IMR-90 (cell line): ENCODE measurements at regions not wholly inside any gene's neighbourhood (a gene's known extent, or its start where the extent isn't known, plus 50 kb on each side); places are given as distances from the start of the nearest gene placed in this dataset.

Experiments
- CHD1 ChIP-seq: IDR thresholded peaks from 2 replicates; pipeline ENCODE4 v1.6.1; 2012; ENCODE audit warnings: low read depth, low read length, improper control_type of control experiment
- CTCF ChIP-seq: conservative IDR thresholded peaks from 2 replicates; pipeline ENCODE4 v1.5.1; 2012; ENCODE audit warnings: mild to moderate bottlenecking, low read depth, low read length, improper control_type of control experiment
- MXI1 ChIP-seq: IDR thresholded peaks from 2 replicates; pipeline ENCODE4 v1.6.1; 2012; ENCODE audit warnings: low read depth, mild to moderate bottlenecking, low read length, moderate library complexity, borderline replicate concordance
- POLR2A ChIP-seq: IDR thresholded peaks from 2 replicates; pipeline ENCODE4 v1.6.1; 2012; ENCODE audit warnings: mild to moderate bottlenecking, low read depth, low read length
- RCOR1 ChIP-seq: IDR thresholded peaks from 2 replicates; pipeline ENCODE4 v1.6.1; 2012; ENCODE audit warnings: mild to moderate bottlenecking, low read length, improper control_type of control experiment; ENCODE audit not compliant: insufficient replicate concordance
- USF2 ChIP-seq: fragments of 150-350 bp; IDR thresholded peaks from 2 replicates; pipeline ENCODE4 v1.6.1; 2017; ENCODE audit warnings: mild to moderate bottlenecking, antibody characterized with exemption, low read length, low read depth

- TF ChIP-seq CTCF = no peak
- TF ChIP-seq RCOR1 = no peak
- no peak for TF ChIP-seq POLR2A
- no peak for TF ChIP-seq CHD1
- no peak for TF ChIP-seq MXI1
- TF ChIP-seq USF2 = no peak
These were observed 834.1 kb downstream of the NSUN3 start for GRCh38 chr3:94896994-94897393.
